GM12878 (cell line): ENCODE measurements at regions not wholly inside any gene's neighbourhood (a gene's known extent, or its start where the extent isn't known, plus 50 kb on each side); places are given as distances from the start of the nearest gene placed in this dataset.

Experiments
- ATF3 ChIP-seq: IDR thresholded peaks from 2 replicates; pipeline ENCODE4 v1.6.1; 2011; ENCODE audit warnings: low read depth, mild to moderate bottlenecking, low read length, moderate library complexity, borderline replicate concordance; ENCODE audit errors: extremely low read depth
- CEBPZ ChIP-seq: fragments of 150-350 bp; IDR thresholded peaks from 2 replicates; pipeline ENCODE4 v1.6.1; 2016; ENCODE audit warnings: low read depth, low read length
- CTCF ChIP-seq, 3 experiments: IDR thresholded peaks in 2 of 3; conservative IDR thresholded peaks in 1 of 3; 2 replicates each; pipeline ENCODE4 v1.5.1; 2011; ENCODE audit warnings: low read depth in 3 of 3, low read length in 3 of 3, mild to moderate bottlenecking in 3 of 3, control low read depth in 2 of 3, moderate library complexity in 2 of 3, inconsistent platforms in 1 of 3, mixed read lengths in 1 of 3; ENCODE audit not compliant: control insufficient read depth in 2 of 3, insufficient read depth in 1 of 3; ENCODE audit errors: extremely low read depth in 1 of 3
- EP300 ChIP-seq, 2 experiments: fragments of 150-350 bp in 1 of 2; IDR thresholded peaks; 2 replicates each; pipeline ENCODE4 v1.6.1; 2011 to 2012; ENCODE audit warnings: low read depth in 2 of 2, low read length in 2 of 2, borderline replicate concordance in 1 of 2, improper control_type of control experiment in 1 of 2, inconsistent platforms in 1 of 2; ENCODE audit not compliant: control insufficient read depth in 1 of 2
- HDAC2 ChIP-seq: fragments of 200-600 bp; sonication (generic); IDR thresholded peaks from 2 replicates; pipeline ENCODE4 v1.6.1; 2017
- MEF2B ChIP-seq: fragments of 450-650 bp; IDR thresholded peaks from 2 replicates; pipeline ENCODE4 v1.6.1; 2018; ENCODE audit warnings: mild to moderate bottlenecking, moderate library complexity; ENCODE audit not compliant: partially characterized antibody, poor library complexity, severe bottlenecking
- POLR2A ChIP-seq: IDR thresholded peaks from 2 replicates; pipeline ENCODE4 v1.6.1; 2011; ENCODE audit warnings: low read depth, mild to moderate bottlenecking, low read length
- RB1 ChIP-seq: fragments of 450-650 bp; formaldehyde crosslinking; IDR thresholded peaks from 2 replicates; pipeline ENCODE4 v1.6.1; 2017; ENCODE audit warnings: mild to moderate bottlenecking, borderline replicate concordance
- TAF1 ChIP-seq: IDR thresholded peaks from 2 replicates; pipeline ENCODE4 v1.6.1; 2011; ENCODE audit warnings: mild to moderate bottlenecking, low read depth, low read length, borderline replicate concordance

GRCh38 chr2:12487253-12488004, 229.3 kb upstream of the TRIB2 start:
- TF ChIP-seq CEBPZ: no peak
- TF ChIP-seq RB1: no peak
- no peak for TF ChIP-seq ATF3
- no peak for TF ChIP-seq CTCF (IDR thresholded peaks at IDR 0.05 in 2 of 3, conservative IDR thresholded peaks at IDR 0.05 in 1 of 3; ENCODE audit: control insufficient read depth in 2 of 3, extremely low read depth in 1 of 3, insufficient read depth in 1 of 3, low read depth in 3 of 3, low read length in 3 of 3)
- TF ChIP-seq MEF2B: no peak
- TF ChIP-seq EP300 (IDR thresholded peaks at IDR 0.05; ENCODE audit: borderline replicate concordance in 1 of 2, control insufficient read depth in 1 of 2, low read depth in 2 of 2, low read length in 2 of 2): no peak
- TF ChIP-seq HDAC2: no peak
- no peak for TF ChIP-seq POLR2A
- TF ChIP-seq TAF1: no peak
